HG02763 (cell line): ENCODE measurements at regions not wholly inside any gene's neighbourhood (a gene's known extent, or its start where the extent isn't known, plus 50 kb on each side); places are given as distances from the start of the nearest gene placed in this dataset.

ENCODE experiments used
- ATAC-seq: cut with Tn5 transposase; IDR thresholded peaks from one replicate; pipeline ENCODE4 v1.9.1; 2021; ENCODE audit warnings: mild to moderate bottlenecking, moderate library complexity; ENCODE audit not compliant: unreplicated experiment

DNA sequence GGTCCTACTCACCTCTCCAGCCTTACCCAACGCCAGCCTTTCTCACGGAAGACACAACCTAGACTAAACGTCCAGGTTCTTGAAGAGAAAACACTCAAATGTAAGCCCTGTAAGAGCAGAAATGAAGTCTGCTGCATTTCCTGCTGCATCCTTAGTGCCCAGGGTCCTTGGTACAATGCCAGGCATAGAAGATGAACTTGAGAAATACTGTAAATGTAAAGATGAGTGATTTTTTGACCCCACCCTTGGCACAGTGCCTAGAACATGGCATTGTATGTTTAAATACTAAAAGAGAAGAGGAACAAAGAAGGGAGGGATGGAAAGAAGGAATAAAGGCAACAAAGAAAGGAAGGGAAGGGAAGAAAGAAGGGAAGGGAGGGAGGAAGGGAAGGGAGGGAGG, 514.6 kb downstream of the MED13L start:
- ATAC-seq: no peak

DNA sequence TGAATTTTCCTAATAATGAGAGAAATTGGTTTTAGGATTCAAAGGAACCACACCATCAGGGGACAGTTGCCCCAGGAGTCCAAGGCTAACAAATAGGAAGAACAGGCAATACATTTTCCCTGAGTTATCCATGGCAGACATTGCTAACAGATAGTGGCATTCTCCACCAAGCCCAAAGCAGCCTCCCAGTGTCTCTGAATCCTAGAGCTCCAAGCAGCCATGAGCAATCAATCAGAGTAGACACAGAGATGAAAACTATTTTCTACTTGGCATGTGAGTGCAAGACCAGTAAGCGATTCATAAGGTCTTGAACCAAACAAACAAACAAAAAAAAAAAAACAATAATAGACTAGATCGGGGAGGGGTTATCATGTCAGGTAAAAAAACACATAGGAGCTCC, 515.7 kb downstream of the MED13L start:
- ATAC-seq: no peak

DNA sequence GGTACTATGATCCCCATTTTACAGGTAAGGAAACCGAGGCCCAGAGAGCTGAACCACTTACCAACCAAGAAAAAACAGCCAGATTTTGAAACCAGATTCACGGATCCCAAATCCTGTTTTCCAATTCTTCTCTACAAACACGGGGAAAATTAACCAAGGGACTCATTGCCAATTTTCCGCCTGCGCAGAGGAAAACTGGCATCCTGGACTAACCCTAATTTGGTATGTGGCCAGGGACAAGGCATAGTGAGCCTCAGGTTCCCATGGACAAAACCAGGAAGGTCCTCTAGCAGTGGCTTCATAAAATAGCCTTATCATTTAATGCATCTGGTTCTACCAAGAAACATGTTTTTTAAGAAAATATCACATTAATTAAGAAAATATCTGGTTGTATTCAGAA, 517.3 kb downstream of the MED13L start:
- ATAC-seq: no peak

DNA sequence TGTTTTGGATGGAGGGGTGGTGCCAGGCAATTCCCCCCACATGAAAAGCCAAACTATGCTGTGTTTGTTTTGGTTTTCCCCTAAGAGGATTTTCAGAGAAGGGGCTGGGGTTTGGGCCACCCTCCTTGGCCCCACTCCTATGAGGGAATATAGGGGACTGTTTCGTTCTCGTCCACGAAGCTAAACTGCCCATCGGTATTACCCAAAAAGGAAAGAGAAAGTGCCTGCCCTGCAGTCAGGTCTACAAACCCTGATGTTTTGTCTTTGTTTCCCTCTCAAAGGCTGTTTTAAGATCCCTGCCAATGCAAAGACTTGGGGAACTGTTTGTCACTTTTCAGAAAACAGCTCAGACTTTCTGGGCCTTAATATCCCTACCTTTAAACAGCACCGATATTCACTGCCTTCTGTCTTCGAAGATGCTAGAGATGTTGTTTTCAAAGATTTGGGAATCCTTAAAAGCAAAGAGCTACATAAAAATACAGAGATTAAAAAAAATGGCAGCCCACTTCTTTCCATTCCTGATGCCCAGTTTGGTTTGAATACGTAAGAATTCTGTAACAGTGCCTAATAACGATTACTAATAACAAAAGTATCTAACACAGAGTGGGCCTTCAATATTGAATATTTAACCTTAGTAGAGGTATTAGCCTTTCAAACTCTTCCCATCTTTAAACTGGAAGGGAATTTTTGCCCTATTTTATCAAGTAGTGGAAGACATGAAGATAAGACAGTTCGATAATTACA, 518.4 kb downstream of the MED13L start:
- no peak for ATAC-seq

DNA sequence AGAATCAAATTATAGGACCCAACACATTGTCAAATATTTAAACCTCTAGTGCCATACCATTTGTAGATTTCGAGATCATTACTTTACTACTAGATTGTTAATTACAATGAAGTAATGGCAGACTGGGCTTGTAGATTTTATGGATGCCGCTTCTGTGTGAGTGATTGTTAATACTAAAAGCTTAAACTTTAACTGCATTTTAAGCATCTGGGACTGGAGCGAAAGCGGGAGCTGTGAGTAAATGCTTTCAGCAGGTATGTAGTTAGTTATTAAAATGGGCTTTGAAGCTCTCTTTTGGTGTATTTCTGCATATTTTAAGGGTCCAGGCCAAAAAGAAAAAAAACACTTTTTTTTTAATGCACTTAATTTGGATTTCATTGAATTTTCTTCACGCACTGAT, 519.3 kb downstream of the MED13L start:
- ATAC-seq: no peak

- no peak for ATAC-seq
Measured at GRCh38 chr12:115756804-115757203, 520.7 kb downstream of the MED13L start.

DNA sequence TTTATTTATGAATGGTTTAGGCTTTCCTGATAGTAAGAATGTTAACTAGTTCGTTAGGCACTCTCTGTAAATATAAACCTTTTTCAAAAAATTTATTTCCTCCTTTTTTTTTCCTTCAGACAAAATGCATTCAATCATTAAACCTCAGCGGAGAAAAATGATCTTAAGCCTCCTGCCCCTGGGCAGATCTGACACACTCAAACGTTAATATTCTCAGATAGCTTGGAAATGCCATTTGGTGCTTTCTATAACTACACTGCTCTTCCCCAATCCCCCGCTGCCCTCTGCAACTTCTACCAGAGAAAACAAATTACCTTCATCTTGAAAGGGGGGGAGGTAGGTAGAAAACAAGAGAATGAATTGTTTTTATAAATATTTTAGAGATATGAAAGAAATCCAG, 521.2 kb downstream of the MED13L start:
- no peak for ATAC-seq

DNA sequence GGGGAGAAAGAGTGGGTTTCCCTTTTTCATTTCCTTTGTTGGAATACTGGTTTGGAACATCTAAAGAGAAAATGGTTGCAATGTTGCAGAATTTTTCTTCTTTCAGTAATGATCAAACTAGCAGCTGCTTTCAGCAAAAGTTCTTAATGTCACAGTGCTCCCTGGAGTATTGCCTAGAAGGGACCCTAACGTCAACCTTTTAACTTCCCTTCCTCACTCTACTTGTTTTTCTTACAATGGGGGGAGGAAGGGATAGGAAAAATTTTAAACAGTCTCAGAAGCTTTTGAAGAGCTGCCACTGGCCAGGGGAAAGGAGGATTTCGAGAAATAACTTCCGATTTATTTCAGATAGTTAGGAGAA, 521.8 kb downstream of the MED13L start:
- no peak for ATAC-seq

GRCh38 chr12:115755061-115755724, 522.3 kb downstream of the MED13L start:
- ATAC-seq: no peak

DNA sequence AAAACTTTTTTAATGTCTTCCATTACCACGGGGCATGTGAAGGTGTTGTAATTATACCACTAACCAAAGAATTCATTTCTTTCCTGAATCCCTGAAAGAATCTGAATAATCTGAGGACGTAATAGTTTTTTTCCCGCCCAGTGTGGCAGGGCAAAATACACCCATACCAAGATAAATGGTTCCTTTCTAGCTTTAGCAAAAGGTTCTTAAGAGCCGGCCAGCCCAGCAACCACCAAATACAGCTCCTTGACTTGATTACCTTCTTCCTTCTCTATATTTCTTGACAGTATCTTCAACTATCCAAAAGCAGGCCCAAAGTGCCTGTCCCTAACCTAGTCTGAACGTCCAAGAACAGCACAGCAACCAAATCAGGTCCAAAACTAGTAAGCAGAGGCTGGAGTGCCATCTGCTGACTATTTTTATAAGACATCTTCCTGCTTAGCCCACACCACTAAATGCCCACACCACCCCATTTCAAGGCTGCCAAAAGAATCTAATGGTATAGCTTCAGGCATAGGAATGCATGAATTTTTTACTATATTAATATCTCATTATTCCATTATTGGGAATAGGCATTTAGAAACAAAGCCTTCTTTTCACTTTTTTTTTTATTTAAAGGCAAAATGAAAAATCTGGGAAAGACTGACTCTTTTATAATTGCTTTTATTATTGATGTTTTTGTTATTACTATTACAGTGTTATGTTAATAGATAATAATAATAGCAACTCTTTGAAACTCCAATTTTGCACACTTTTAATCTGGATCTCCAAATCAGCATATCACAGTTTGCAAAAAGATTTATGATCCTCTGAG, 524.4 kb downstream of the MED13L start:
- ATAC-seq: no peak

DNA sequence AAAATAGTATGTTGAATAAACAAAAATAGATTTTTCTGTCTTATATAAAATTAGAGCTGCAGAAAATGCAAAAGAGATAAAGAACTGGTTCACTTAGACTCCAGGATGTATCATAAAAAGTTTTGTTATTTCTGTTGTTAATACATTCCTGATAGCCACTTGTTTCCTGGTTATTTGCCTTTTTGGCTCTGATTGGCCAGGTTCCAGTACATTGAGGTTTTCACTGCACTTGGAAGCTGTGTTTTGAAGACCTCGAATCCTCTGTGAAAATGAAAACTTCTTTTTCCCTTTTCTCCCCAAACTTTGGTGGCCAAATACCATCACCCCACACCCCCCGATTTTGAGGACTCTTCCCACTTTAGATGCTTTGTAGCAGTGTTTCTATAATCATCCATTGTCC, 525.3 kb downstream of the MED13L start:
- ATAC-seq: no peak

GRCh38 chr12:115750340-115750739, 527.2 kb downstream of the MED13L start:
- no peak for ATAC-seq

GRCh38 chr12:115749071-115749841, 528.2 kb downstream of the MED13L start:
- ATAC-seq: no peak

DNA sequence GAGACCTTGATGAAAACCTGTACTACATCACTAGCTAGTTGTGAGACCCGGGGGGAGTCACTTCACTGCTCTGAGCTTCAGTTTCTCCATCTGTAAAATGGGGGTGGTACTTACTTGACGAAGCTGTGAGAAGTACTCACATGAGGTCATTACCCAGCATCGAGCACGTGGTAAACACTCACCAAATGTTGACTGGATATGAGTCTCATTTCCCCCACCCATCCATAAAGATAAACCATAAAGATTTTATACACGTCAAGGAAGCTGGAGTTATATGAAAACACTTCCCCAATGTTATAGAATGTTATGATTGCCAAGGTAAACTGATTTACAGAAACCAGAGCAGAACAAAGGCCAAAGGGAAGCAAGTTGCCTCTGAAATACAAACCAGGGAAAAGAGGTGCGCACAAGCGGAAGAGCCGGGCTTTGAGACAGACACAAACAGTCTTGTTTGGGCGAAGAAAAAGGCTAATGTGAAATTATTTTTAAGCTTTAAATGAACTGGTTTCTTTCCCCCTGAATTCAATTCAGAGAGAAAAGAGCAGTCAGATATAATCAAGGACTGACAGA, 536.8 kb downstream of the MED13L start:
- no peak for ATAC-seq

- ATAC-seq: no peak
Measured at GRCh38 chr12:115737895-115738294, 539.6 kb downstream of the MED13L start.

- ATAC-seq: no peak
Measured at GRCh38 chr12:115736360-115736759, 541.1 kb downstream of the MED13L start.

DNA sequence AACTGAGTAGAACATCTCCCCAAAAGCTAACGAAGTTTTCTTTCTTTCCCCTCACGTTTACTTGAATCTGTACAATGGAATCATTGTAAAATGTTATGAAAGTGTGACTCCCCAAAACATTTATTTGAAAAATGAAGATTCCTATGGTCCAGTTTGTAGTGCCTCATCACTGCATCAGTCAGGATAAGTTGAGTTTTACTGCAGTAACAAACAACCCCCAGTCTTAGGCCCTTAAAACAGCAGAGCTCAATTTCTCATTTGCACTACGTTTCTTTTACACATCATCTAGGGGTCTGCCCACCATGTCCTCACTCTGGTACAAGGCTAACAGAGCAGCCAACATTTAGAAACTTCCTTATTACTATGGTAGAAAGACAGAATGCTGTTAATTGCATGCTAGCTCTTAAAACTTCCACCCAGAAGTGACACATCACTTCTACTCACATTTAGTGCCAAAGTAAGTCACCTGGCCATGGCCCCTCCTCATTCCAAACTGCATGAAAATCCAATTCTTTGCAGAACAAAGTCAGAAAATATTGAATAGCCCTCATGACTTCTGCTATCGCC, 546.4 kb downstream of the MED13L start:
- no peak for ATAC-seq

DNA sequence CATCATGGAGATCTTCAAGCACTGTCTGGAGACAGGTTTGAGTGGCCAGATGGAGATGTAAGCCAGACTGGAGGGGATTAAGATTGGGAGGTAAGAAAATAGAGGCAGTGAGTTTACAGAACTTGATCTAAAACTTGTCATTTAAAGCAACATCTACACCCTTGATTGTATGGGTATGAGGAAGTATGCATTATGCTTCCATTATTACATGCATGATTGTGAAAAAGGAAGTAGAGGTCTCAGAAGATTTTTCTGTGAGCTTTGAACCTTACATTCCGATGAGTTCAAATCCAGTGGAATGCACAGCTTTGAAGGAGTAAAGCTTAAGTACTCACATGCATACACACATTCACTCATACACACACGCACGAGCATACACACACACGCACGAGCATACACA, 550.8 kb downstream of the MED13L start:
- ATAC-seq: no peak

- ATAC-seq: no peak
Measured at GRCh38 chr12:115722181-115722580, 555.3 kb downstream of the MED13L start.

DNA sequence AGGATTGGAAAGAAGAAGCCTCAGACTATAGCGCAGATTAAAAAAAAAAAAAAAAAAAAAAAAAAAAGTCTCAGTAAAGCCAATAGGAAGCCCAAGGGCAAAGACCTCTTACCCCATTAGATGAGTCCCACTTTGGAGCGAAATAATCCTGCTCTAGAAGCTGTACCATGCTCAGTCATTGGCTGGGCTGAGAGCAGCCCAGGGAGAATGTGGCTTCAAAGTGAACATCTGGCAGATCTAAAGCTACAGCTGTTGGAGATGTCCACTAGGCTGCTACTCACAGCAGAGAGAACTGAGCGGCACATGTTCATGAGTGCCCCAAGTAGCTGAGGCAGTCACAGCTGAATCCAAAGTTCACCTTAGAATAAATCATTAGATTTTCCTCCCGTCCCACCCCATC, 560.9 kb downstream of the MED13L start:
- ATAC-seq: no peak

GRCh38 chr12:115712676-115713075, 564.8 kb downstream of the MED13L start:
- ATAC-seq: no peak
